ENCODE measurements at regions not wholly inside any gene's neighbourhood (a gene's known extent, or its start where the extent isn't known, plus 50 kb on each side); places are given as distances from the start of the nearest gene placed in this dataset.

DNA sequence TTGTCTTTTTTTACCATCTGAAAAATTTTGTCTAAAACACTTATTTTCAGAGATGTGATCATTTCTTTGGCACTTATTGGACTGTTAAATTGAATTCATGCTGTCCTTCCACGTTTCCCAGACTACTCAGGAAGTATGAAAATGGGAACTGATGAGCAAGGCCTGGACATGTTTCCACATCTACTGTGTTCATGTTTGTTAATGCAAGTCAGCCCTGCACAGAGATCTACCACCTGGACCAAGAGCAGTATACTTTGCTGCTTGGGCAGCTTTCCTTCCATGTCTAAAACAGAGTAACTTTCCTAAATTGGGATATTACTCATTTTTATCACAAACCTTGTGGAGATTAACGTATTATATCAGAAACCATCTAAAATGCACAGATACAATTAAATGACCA, 687.4 kb downstream of the DIAPH3 start:
- DNase-seq = no peak

DNA sequence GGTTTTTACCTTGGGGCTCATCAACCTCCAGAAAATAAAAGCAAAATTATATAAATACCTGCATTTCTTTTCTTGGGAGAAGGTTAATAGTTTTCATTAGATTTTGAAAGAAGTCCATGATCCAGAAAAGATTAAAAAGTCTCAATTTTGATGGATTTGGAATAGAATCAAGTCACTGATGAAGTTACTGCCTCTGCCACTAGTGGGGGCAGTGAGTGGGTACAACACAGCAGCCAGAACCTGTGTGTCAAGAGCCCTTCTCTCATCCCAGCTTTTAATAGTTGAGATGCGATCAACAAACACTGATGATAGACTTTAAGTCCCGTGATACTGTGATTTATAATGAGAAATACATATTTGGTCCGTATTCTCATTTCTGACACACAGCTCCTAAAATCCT, 686.7 kb downstream of the DIAPH3 start:
- DNase-seq = no peak

DNA sequence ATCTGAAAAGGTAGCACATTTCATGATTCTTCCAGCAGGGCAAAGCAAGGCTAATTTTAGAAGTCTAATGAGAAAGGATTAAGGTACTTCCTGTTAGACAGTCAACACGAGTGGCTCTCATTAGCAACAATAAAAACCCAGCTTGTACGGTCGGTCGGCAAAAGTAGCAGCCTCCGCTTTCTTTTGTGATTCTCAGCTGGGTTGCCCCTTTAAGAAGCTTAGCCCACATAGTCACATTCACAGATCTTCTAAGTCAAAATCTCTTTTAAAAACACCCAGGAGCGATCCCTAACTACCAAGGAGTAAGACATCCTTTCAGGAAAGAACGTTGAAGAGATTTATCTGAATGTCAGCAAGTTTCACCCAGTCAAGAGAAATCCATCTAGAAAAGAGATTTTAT, 684.8 kb downstream of the DIAPH3 start:
- DNase-seq = no peak

DNA sequence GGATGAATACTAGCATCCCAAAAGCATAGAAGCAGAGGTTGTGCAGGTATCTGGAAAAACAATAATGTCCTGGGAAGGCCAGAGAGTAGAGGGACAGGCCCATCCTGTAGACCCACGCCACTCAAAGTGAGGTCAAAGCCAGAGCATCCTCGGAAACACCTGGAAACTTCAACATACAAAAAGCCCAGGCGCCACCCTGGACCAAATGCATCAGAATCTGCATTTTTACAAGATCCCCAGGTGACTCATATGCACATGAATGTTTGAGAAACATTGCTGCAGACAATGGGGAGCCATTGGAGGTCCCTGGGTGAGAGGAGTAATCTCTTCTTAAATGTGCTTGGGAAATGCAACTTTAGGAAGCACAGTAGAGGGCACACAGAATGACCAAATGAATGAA, 684.1 kb downstream of the DIAPH3 start:
- DNase-seq = no peak

DNA sequence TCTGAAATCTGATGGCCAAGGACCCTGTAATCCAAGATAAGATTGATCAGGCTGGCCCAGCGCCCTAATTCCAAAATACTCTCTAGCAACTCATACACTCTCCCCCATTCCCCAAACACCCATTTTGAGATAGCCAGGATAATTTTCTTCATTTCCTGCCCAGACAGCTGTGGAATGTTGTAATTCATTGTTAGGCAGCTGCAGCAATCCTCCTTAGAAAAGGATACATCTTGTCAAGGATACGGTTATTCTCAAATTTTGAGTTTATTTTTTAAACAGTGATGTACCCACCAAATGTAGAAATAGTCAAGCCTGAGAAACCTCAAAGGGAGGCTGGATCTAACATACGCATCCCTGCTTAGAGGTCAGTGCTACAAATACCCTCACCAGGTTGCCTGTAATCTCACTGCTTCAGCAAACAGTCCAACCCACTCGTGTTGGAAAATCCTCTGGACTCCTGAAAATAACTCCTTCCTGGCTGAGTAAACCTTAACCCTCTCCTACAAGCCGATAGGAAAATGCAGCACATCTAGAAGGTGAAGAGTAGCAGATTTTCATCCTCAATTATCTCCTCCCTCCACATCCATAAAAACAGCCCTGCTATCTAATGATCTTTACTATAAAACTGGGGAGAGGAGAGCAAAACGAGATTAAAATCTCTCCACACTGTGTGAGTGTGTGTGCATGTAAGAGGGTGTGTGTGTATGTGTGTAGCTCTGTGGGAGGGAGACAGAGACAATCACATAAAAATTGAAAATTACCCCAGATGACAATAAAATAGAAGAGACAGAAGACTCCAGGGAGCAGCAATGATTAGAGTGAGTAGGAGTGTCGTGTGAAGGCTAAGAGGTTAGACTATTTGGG, 683.1 kb downstream of the DIAPH3 start:
- DNase-seq = no peak

DNA sequence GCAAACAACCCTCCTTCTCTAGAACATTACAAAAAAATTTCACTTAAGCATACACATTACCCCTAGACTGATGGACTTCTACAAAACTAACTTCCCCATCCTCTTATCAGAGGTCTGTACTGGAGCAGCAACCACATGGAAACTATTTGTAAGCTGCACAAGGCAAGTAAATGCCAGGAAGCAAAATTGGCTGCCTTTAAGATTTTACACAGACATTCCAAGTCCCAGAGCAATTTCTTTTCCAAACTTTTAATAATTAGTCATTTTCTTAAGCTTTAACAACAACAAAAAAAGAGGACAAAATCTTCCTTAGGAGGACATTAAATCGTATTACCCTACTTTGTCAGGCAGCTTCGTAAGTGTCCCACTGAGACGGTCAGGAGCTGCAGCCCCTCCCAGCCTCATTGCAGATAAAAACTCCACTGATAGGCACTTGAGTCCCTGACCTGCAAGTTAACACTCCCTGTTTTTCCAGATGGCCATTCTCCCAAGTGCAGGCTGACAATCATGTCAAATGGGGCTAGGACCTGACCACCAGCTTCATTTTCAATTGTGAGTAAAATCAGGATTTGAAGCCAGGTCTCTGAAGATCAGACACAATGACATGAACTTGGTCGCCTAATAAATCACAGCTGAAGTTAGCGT, 680.1 kb downstream of the DIAPH3 start:
- DNase-seq = no peak

DNA sequence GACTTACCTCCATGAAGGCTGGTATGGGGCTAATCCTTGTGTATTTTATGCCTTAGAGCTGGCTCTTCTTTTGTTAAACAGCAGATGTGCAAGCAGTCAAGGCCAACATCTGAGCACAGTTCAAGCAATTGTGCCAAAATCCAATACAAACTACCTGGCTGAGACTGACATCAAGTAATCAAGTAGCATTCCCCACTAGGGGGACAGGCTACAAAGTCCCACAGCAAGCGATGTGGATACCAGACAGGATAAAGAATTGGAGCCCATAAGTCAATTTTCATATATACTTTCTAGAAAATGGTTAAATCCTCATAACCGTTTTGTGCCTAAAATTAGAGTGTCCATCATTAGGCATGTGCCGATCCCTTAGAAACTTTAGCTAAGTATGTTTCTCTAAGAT, 675.8 kb downstream of the DIAPH3 start:
- no peak for DNase-seq

DNA sequence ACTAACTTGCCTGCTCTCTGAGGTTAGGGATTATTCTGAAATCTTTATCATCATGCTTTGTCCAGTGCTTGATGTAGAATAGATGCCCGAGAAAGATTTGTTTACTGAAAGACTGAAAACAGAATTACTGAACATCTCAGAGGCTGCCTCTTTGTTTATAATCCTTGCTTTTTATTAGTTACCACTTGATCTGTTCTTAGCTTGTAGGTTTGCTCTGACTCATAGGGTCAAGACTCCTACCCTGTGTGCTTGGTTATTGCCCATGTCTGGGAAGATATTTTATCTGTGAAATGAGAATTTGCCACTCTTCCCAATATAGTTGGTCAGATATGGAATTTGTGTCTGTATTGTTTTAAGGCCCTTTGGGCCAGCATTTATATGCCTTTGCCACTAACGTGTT, 675.3 kb downstream of the DIAPH3 start:
- DNase-seq = no peak

DNA sequence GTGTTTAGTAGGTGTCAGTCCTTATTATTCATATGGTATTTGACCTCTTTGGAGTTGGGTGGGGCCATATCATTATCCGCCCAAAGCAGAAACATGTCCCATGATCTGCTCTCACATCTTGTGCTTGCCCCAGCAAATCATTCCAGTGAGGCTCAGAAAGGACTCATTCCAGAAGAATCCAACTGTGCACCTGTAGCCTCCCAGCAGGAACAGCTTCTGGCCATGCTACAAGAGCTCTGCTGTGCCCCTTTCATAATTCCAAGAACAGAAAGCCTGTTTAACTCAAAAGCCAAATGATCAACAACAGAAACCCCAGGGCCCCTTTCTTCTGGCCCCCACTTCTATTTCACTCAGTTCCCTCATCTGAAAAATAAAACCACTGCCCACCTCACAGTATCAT, 673.1 kb downstream of the DIAPH3 start:
- no peak for DNase-seq

DNA sequence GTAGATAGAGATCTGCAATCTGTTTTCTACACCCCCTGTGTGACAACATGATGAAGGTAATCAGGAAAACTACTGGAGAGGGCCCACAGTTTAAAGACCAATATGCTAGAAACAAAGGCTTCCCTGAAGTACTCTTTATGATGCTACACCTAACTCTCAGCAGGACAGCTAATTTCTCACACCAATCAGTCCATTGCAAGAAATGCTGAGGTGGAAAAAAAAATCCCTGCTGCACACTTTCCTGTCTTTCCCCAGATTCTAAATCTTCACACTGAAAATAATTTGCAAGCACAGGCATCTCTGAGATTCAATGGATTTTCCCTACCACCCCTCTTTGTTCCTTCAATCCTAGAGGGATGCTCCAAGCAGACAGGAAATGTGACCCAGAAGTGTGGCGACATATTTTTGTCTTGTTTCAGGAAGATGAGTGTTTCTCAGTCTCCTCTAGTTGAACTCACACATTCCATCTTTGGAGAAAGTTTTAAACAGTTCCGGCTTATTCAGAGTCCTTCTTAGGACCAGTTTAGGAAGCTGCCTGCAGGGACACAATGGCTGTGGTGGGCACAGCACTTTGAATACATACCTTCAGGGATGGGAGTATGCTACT, 671.6 kb downstream of the DIAPH3 start:
- DNase-seq = no peak

DNA sequence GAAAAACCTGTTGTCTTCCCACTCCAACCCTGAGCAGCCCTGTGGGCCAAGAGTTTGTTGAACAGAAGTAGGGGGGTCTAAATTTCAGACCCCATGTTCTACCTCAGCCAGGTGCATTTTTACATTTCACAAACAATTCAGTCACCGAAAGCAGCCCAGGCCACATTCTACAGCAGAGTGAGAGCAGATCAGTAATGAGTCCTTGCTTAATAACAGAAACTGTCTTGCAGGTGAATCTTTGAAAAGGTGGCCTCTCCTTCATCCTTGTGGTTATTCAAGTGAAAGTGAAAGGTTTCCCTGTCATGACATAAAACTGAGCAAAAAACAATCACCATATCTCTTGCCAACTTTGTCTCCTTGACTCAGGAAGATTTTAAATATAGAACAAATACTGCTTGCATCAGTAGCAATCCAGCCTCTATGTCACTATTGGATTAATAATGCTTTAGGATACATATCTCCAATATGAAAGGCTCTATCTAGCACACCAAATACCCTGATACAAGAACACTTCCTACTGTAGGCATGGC, 670.2 kb downstream of the DIAPH3 start:
- DNase-seq = no peak

DNA sequence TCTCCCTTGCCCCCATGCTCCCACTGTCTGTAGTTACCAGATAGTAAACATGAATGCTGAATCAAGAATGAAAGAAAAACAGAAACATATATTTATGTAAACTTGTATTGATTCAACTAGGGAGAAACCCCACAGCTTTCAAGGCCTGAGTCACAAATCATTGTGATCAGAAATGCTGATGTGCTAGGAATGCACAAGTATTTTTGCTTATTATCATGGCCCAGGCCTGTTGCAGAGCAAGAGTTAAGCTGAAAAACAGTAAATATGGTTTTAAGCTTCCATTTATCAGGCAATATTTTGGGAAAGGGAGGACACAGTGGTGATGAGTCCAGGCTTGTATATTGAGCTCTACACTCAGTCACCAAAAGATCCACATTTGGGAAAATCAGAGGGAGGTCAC, 669.6 kb downstream of the DIAPH3 start:
- peak; percentile 78 for DNase-seq

DNA sequence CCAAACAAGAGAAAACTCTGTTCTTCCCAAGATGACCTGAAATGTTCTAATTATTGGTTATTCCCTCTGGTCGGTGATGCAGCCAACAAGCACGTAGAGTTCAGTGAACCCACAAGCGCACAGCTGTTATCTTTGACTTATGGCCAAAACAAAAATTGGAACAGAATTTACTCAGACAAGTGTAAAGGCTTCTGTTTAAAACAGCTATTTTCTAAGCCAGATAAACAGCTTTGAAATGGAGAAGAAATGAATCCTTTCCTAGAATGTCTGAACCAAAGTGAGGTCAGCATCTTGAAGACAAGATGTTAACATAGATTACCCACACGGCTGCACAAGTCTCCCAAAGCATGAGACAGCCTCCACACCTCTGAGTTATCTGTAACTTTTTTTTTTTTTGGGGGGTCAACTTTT, 669.2 kb downstream of the DIAPH3 start:
- peak; percentile 91 for DNase-seq

DNA sequence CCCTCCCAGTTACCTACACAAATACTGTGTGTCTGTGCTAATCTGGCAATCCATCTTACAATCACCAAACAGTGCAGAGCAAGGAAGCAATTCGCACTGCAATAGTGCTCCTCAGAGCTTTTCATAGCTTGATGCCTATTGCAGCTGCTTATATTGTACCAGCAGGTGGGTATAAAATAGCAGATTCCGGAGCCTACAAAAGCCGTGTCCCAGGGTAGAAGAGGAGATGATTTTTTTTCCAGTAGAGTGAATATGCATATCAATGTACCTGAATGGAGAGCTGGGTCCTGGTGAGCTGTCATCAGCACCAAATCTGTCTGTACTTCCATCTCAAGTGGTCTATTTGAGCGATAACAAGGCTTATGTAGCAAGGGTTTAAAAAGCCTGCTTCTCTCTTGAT, 668.4 kb downstream of the DIAPH3 start:
- peak; percentile 78 for DNase-seq

DNA sequence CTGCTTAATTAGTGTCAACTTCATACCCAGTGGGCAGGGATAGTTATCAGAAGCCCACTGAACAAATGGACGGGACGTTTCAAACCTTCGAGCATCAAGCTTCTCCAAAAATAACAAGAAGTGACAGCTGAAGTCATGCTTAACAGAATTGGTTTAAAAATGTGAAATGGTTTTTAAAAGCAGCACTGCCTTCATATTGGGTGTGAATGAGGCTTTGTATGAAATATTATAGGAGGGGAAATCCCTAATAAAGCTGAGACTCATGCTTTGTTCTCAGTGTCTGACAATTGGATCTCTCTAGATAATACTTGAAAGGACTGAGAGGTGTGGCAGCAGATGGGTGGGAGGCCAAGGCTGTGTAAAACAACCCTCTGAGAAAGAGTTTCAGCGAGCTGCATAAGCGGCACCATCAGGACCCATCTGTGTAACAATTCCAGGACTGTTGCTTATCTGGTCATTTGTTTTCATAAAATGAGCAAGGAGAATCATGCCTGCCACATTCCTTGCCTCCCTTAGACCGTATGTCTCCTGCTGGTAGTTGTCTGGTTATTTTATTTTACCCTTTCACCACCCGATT, 667.7 kb downstream of the DIAPH3 start:
- DNase-seq = peak; percentile 74

DNA sequence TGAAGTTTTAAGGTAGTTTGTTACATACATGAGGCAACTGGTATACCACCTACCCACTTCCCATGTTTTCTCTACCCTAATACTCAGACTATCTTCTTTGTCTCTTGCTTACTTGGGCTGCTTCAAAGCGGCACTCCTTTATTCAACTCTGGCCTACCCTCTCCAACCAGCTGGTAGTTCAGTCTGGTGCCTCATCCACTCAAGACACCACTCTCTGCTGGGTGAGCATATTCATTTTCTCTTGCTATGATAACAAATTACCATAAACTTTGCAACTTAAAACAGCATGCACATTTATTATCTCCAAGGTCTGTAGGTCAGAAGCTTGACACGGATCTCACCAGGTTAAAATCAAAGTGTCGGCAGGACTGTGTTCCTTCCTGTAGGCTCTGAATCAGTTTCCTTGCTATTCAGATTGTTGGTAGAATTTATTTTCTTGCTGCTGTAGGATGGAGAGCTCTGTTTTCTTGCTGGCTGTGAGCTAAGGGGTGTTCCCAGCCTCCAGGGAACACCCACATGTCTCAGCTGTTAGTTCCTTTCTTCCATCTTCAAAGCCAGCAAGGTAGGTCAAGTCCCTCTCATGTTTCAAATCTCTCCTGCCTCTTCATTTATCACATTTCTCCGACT, 666.0 kb downstream of the DIAPH3 start:
- DNase-seq = no peak

DNA sequence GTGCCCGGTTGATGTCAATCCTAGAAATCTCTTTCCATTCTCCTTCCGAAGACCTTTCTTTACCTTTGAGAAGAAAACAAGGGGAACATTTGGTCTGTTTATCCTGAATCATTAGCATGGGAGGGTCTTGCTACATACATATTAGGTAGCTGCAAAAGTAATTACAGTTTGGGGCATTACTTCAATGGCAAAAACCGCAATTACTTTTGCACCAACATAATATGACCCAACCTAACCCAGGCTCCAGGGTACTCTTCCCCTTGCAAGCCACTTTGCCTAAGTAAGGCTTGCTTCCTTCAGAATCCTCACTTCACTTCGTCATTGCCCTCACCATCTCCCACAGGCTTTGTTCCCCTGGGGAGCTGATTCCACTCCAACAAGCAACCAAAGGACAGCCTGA, 662.7 kb downstream of the DIAPH3 start:
- DNase-seq = no peak

DNA sequence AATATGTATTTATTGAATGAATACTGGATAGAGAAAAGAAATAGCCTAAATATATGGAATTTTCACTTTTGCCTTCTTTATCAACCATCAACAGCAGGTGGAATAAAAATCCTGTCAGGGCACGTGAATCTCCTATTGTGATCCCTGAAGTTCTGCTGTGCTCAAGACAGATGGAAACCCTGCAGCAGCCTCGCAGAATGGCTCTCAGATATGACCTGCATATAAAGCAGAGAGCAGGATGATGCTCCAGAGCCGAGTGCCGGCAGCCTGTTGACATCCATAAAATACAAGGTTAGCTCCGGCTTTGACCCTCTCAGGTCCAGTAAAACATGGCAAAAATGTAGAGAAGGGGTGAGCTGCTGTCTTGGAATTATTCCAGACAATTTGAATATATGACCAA, 659.3 kb downstream of the DIAPH3 start:
- DNase-seq = no peak

DNA sequence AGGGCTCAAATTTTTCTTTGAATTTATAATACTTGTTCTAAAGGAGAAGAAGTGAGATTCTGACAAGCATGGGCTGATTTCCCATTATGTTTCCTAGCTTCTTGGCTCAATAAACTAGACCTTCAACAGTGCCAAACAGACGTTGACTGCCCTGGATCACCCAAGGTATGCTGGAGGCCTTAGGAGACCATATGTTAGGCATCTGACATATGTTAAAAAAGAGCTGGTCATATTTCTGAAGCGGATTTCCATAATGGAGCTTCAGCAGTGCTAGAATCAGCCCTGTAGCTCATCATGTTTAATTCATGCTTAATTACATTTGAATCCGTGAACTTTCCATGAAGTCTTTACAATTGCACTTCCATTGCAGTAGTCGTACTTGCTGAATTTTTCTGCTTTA, 653.3 kb downstream of the DIAPH3 start:
- peak; percentile 87 for DNase-seq

DNA sequence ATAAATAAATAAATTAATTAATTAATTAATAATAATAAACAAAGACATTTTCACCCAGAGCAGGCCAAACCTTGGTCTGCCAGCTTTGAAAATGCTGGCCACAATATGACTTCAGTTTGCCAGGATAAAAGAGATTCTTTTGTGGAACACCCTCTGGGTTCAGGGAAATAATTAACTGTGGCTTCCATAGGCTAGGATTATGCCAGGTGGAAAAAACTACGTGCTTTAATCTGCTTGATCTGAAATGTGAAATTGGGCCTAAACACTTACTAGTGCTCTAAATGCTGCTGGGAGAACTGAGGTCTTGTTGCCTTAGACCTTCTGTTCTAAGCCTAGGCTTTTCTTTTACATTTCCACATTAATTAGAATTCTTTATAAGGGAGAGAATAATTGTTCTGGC, 650.0 kb downstream of the DIAPH3 start:
- DNase-seq = no peak

DNA sequence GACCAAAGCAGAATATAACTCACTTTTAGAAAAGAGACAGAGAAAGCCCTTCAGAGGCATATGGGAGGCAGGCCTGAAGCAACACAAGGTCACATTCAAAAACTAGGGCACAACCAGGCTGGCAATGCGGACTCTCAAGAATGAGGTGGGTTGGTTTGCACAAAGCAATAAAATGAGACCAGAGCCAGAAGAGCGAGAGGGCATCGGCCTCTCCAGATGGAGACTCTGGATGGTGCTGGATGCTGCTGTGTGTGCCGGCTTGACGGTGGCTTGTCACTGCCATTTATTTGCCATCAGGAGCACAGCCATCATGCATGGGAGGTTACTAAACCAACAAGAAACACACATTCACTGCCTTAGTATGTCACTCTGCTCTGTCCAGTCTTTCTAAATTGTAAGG, 649.4 kb downstream of the DIAPH3 start:
- DNase-seq = no peak

DNA sequence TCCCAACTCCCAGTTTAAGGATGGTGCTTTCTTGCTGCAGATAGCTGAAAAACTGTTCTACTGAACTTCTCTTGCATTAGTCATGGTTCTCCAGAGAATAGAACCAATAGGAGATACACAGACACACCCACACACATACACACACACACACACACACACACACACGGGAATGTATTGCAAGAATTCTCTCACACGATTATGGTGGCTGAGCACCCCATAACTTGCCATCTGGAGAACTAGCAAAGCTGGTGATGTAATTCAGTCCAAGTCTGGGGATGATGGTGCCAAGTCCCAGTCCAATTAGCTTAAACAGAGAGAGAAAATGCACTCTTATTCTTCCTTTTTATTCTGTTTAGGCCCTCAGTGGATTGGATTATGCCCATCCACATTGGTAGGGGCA, 643.9 kb downstream of the DIAPH3 start:
- DNase-seq = no peak

DNA sequence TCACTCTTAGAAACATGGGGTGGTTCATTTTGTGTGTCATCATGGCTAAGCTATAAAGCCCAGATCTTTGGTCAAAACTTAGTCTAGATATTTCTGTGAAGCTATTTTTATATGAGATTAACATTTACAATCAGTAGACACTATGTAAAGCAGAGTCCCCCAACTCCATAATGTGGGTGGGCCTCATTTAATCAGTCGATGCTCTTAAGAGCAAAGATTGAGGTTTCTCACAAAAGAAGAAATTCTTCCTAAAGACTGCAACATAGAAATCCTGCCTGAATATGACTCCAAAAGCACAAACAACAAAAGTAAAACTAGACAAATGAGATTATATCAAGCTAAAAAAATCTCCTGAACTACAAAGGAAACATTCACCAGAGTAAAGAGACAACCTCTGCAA, 642.2 kb downstream of the DIAPH3 start:
- no peak for DNase-seq
